Endothelial cell (in vitro differentiated cells): ENCODE measurements at regions not wholly inside any gene's neighbourhood (a gene's known extent, or its start where the extent isn't known, plus 50 kb on each side); places are given as distances from the start of the nearest gene placed in this dataset.

Experiments
- DNase-seq: peaks from one replicate; pipeline ENCODE4 v3.0.0; 2021; ENCODE audit warnings: low spot score
- H3K27ac Mint-ChIP-seq: one replicate; pipeline ENCODE4 v1.8.0; 2021; ENCODE audit warnings: mixed read lengths, inconsistent platforms; ENCODE audit not compliant: unreplicated experiment
- H3K27me3 Mint-ChIP-seq: one replicate; pipeline ENCODE4 v1.8.0; 2021; ENCODE audit warnings: mild to moderate bottlenecking, moderate library complexity, mixed read lengths, inconsistent platforms; ENCODE audit not compliant: unreplicated experiment
- H3K36me3 Mint-ChIP-seq: one replicate; pipeline ENCODE4 v1.8.0; 2021; ENCODE audit warnings: mild to moderate bottlenecking, low read depth, mixed read lengths, inconsistent platforms; ENCODE audit not compliant: unreplicated experiment
- H3K4me1 Mint-ChIP-seq: one replicate; pipeline ENCODE4 v1.8.0; 2021; ENCODE audit warnings: mild to moderate bottlenecking, mixed read lengths, inconsistent platforms; ENCODE audit not compliant: unreplicated experiment
- H3K4me3 Mint-ChIP-seq: one replicate; pipeline ENCODE4 v1.8.0; 2021; ENCODE audit warnings: mild to moderate bottlenecking, mixed read lengths, inconsistent platforms; ENCODE audit not compliant: unreplicated experiment
- H3K9me3 Mint-ChIP-seq: one replicate; pipeline ENCODE4 v1.8.0; 2021; ENCODE audit warnings: mixed read lengths, inconsistent platforms; ENCODE audit not compliant: unreplicated experiment
- CTCF ChIP-seq: fragments of 200-600 bp; sonication (generic); IDR thresholded peaks from one replicate; pipeline ENCODE4 v1.5.0; 2021; ENCODE audit warnings: antibody characterized with exemption; ENCODE audit not compliant: unreplicated experiment

GRCh38 chr3:147943265-147943945 is 534.2 kb downstream of the ZIC1 start:
- no peak overlapping the region for H3K4me3 Mint-ChIP-seq
- DNase-seq, result no peak
- TF ChIP-seq CTCF, result no peak
- H3K36me3 Mint-ChIP-seq, result no peaks in the 10 kb centered on the region
- H3K27me3 Mint-ChIP-seq, result no peaks in the 10 kb centered on the region
- H3K4me1 Mint-ChIP-seq, result peaks cover 4% of the 10 kb centered on the region
- H3K27ac Mint-ChIP-seq, result no peak overlapping the region
- no peaks in the 10 kb centered on the region for H3K9me3 Mint-ChIP-seq

- H3K9me3 Mint-ChIP-seq, result no peaks in the 10 kb centered on the region
- DNase-seq, result no peak
- H3K4me3 Mint-ChIP-seq, result no peak overlapping the region
- TF ChIP-seq CTCF, result peak; percentile 28
- H3K4me1 Mint-ChIP-seq, result no peaks in the 10 kb centered on the region
- no peaks in the 10 kb centered on the region for H3K36me3 Mint-ChIP-seq
- H3K27me3 Mint-ChIP-seq, result no peaks in the 10 kb centered on the region
- H3K27ac Mint-ChIP-seq, result no peak overlapping the region
These were observed 536.9 kb downstream of the ZIC1 start for GRCh38 chr3:147945968-147946519.

- Mint-ChIP-seq H3K36me3 (no peaks in the 10 kb centered on the region), H3K4me1 (no peaks in the 10 kb centered on the region), H3K4me3 (no peak overlapping the region), H3K27me3 (no peaks in the 10 kb centered on the region), H3K27ac (no peak overlapping the region), H3K9me3 (no peaks in the 10 kb centered on the region)
- DNase-seq, result no peak
- TF ChIP-seq CTCF, result no peak
These were observed 547.5 kb downstream of the ZIC1 start for GRCh38 chr3:147956615-147957014.

GRCh38 chr3:147958754-147959153 is 549.6 kb downstream of the ZIC1 start:
- H3K4me3 Mint-ChIP-seq, result no peak overlapping the region
- no peaks in the 10 kb centered on the region for H3K9me3 Mint-ChIP-seq
- H3K27ac Mint-ChIP-seq, result no peak overlapping the region
- H3K27me3 Mint-ChIP-seq, result no peaks in the 10 kb centered on the region
- no peaks in the 10 kb centered on the region for H3K36me3 Mint-ChIP-seq
- no peak for TF ChIP-seq CTCF
- H3K4me1 Mint-ChIP-seq, result peaks cover 6% of the 10 kb centered on the region
- DNase-seq, result no peak

GRCh38 chr3:147960786-147961185 is 551.6 kb downstream of the ZIC1 start:
- Mint-ChIP-seq H3K27ac (no peak overlapping the region), H3K9me3 (no peaks in the 10 kb centered on the region), H3K27me3 (no peaks in the 10 kb centered on the region), H3K36me3 (no peaks in the 10 kb centered on the region), H3K4me3 (no peak overlapping the region), H3K4me1 (peaks cover 6% of the 10 kb centered on the region)
- no peak for DNase-seq
- TF ChIP-seq CTCF, result no peak
